ACHN (cell line): ENCODE measurements at regions not wholly inside any gene's neighbourhood (a gene's known extent, or its start where the extent isn't known, plus 50 kb on each side); places are given as distances from the start of the nearest gene placed in this dataset.

Experiments
- DNase-seq: peaks from one replicate; pipeline ENCODE4 v3.0.0-alpha.2; 2015
- in situ Hi-C: cut with HindIII; loops from 2 replicates; pipeline ENCODE4 v1.10.0; 2017; ENCODE audit warnings: low sequenced_read_pairs, low pct_ligation_motif_present, low pct_unique_long_range_greater_than_20kb

DNA sequence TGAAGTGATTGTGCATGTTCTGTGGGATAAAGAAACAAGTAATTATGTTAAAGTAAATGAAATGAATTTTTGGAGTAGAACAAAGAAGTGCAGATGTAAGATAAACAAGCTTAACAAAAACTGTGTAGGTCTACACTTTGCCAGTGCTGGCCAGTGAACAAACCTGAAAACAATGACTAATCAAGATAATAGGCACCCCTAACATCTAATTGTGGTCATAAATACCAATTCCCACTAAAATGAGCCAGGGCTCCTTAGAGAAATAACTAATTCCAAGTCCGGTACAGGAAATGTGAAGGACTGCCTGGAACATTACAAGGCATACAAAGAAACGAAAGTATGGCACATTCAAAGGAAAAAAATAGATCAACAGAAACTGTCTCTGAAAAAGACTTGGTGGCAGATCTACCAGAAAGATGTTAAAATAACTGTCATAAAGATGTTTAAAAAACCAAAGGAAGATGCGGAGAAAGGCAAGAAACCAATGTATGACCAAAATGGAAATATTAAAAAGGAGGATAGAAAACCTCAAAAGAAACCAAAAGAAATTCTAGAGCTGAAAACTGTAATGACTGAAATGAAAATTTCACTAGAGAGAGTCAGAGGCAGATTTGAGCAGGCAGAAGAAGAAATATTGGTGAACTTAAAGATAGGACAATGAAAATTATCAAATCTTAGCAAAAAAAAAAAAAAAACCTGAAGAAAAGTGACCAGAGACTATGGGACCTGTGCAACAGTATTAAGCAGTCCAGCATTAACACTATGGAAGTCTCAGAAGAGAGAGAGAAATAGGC lies 94.7 kb upstream of the SLC66A3 start:
- DNase-seq = no peak
- in situ Hi-C loops = no loop called here

DNA sequence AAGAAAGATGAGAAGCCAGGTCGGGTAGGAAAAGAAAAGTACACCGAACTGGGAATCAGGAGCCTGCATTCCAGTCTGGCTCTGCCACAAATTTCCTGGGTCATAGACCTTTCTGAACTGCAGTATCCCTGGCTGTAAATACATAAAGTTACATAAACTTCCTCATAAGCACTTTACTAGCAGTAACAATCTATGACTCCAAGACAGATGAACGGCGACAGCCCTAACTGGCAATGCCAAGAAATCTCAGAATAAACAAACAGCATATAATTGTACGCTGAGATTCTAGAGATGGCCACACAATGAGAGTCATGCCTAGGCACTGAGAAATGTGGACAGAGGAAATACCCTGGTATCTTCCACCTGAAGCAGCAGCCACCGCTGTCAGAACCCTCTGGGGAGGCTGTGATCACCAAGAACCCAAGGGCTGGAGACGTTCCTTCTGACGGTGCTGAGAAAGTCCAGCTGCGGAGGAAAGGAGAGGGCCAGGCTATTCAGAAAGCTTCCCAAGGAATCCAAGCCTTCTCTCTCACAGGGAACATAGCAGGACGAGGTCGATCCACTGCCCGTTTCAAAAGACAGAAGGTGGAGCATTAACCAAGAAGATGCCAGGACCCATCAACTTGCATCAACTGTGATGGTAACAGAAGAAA lies 89.3 kb upstream of the SLC66A3 start:
- in situ Hi-C loops = no loop called here
- DNase-seq = no peak

DNA sequence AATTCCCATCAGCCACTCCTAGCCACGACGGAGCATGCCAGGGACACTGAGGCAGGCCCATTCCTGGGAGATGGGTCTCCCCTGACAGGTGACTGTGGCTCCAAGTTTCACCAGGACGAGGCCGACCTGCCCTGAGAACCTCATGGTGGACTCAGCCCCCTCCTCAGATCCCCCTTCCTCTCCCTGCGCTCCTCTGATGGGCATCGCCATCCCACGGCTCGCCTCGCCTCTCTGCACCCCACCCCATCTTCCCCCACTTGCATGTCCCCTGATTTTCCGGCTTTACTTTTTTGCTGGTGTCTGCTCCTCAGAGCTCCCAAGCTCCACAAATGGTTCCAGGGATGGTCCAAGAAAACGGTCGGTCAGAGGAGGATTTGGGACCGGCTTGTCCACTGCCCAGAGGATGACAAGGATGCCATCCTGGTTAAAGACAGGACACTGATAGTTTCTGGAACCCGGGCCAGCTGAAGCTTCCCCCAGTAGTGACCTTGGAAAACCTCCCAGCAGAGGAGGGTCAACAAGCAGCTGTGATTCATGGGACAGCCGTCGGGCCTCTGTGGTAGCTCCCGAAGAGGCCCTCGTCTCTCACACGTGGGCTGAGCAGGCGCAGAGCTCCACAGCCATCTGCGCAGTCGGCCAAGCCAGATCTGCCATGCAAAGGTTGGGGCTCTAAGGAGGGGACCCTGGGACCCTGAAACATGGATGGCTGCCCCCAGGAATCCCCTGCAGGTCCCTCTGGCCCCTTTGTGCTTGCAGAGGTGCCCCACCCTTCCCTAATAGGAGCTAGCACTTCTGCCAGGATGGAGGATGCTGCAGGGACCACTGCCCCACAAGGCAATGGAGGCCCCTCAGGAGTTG lies 87.8 kb upstream of the SLC66A3 start:
- in situ Hi-C loops = no loop called here
- DNase-seq = no peak

DNA sequence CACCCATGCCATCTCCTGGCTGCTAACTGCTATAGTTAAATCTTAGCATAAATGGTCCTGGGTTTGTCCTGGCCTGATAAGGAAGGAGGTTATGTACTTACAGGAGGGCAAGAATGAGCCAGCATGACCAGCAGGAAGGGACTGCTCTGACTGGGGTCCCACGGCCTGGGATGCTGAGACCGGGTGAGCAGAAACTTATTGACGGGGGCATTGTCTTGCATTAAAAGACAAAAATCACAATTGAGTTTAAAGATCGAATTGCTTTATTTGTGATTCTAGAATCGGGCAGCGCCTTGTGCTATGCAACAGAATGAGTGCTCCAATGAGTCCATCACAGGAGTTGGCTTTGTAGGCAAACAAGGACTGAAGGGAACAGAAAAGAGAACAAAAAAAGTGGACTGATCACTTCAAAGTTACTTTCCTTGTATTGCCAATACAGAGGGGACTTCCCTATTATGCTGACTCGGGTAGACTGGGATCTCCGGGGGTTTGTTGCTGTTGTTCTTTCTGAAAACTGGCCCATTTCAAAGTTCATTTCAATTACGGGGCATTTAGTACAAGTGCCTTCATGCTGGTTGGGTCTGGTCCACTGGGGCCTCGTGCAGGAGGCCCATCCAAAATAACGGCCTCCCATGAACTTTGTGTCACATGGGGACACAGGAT lies 87.1 kb upstream of the SLC66A3 start:
- DNase-seq = no peak
- in situ Hi-C loops = no loop called here

DNA sequence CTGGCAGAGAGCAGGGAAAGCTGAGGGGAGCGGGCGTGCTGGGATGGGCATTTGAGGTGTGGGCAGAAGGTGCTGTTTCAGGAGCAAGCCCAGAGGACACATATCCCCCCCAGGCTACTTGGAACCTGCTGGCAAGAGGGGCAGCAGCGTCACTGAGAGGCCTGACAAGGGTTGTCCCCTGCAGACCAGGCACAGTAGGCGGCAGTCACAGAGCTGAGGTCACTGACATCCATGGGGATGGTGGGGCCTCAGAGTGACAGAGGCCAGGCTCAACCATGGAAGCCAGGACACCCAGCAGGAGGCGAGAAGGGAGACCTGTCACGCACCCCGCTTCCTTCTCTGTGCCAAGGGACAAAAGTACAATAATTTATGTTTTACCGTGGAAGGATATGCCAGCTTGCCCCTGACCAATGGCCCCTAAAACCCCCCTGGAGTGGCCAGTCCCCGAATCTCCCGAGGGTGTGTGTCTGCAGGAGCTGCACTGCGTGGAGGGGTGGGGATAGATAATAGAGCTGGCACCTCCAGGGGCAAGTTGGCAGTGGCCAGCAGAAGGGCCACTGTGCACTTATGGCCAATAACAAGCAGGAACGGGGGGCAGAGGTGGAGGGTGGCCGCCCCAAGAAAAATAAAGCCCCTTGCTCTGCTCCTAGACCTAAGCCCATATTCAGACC lies 86.3 kb upstream of the SLC66A3 start:
- in situ Hi-C loops = no loop called here

DNA sequence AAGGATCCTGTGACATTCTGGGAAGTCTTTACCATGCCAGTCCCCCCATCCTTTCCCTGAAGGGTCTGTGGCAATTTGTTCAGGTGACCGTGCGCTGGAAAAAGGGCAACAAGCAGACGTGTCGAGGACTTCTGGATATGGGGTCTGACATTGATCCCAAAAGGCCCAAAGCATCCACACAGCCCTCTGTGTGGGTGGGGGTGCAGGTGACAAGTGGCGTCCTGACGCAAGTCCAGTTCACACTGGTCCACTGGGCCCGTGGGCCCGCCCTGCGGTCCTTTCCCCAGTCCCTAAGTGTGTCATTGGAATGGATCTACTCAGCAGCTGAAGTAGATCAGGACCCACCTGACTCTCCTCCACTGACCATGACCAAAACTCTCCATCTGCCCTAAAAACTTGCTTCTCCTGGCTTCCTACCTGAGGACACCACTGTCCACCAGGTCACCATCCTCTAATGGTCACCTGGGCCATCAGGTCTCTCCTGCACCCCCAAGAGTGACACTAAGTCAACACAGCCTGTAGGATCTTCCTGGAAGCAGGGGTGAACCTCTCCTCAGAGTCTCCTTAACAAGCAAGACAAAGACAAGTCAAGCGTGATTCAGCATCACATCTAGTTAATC lies 85.6 kb upstream of the SLC66A3 start:
- in situ Hi-C loops = no loop called here
- no peak for DNase-seq

More for the DNA sequence above, 86.3 kb upstream of the SLC66A3 start:
- no peak for DNase-seq

DNA sequence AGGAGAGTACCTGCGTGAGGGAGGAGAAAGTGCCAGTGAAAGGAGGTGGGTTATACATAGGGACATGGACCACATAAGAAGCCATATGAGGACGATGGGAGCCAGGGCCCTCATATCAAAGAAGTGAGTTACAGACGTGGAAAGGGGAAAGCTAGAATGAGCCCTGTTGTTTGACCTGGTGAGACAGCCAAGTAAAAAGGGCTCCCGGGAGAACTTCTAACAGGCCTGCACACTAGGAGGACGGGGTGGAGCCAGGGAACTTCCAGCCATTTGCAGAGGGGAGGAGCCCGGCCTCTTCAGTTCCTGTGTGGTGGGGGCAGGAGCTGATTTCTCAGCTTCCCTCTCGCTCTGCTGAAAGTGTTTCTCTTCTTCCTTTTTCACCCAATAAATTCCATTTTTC lies 84.1 kb upstream of the SLC66A3 start:
- in situ Hi-C loops = no loop called here

DNA sequence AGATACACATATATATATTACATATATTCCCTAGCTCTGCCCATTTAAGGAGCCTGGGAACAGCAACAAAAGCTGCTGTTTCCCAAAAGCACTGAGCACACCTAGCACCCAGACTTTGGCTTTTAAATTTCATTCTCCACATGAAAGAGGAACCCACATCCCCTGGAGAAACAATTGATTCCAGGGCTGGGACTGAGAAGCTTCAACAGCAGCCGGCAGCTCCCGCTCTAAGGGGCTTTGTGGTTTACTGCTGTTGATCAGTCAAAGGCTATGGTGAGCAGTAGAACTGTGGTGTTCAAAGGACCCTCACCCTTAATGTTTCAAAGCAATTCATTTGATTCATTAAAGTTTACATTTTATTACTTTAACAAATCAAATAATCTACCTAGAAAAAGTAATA lies 83.3 kb upstream of the SLC66A3 start:
- no peak for DNase-seq
- in situ Hi-C loops = no loop called here

More for the DNA sequence above, 84.1 kb upstream of the SLC66A3 start:
- no peak for DNase-seq

DNA sequence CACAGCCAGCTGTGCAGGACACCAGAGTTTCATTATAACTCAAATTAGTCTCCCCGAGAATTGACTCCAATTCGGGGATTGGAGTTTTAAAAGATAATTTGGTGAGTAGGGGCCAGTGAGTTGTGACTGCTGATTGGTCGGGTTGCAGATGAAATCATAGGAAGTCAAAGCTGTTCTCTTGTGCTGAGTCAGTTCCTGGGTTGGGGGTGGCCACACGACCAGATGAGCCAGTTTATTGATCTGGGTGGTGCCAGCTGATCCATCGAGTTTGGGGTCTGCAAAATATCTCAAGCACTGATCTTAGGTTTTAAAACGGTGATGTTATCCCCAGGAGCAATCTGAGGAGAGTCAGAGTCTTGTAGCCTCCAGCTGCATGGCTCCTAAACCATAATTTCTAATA lies 82.7 kb upstream of the SLC66A3 start:
- in situ Hi-C loops = no loop called here

DNA sequence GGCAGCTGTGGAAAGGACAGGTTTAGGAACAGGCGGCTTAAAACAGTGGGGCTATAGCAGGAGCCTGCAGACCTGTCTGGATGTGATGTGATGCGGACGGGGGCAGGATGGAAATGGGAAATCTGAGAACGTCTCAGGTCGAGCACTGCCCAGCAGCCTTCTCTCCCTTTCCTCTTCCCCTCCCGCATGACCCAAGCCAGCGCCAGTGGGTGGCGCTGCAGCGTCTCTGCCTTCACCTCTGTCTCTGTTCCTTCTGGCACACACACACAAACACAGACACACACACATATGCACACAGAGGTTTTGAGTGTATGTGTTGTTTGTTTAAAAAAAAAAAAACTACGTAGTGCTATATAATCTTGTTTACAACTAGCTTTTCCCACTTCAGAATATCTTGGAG lies 82.0 kb upstream of the SLC66A3 start:
- DNase-seq = peak; percentile 52
- in situ Hi-C loops = no loop called here

More for the DNA sequence above, 82.7 kb upstream of the SLC66A3 start:
- no peak for DNase-seq

DNA sequence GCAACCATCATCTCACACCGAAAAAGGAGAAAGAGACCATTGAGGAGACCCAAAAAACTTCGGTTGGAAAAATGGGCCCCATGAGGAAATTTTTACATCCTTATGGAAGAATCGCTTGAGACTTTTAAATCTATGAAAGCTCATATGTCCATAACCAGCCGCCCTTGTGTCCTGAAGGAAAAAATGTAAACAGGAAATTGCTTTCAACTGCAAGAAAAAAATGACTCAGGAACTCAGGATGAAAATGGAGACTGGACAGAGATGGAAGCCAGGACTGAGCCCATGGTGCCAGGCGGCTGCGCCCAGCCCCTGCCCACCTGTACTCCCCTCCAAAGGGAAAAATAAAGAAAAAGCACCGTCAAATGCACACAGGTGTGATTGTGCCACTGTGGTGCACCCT lies 81.5 kb upstream of the SLC66A3 start:
- no peak for DNase-seq
- in situ Hi-C loops = no loop called here

DNA sequence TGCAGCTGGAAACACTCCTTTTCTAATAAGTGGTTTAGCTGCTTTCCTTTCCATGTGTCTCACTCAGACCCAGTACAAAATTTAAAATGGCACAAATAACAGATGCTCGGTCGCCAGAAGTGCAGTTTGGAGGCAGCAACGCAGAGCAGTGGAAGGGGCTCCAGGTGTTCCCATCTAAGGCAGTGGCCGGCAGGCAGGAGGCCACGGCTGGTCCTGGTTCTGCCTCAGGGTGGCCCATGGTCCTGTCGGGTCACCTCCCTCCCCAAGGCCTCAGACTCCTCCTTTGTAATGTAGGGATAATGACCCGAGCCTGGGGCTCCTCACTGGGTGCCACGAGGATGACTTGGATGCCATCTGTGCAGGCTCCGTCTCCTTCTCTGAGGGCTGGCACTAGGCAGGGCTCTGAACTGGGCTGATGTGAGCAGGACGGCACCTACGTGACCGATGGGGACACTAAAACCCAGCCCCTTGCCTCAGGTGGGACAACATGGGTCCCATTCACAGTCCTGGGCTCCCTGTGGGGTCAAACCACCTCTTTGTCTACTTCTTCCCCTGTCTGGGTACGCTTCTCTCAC lies 80.9 kb upstream of the SLC66A3 start:
- DNase-seq = no peak
- in situ Hi-C loops = no loop called here

DNA sequence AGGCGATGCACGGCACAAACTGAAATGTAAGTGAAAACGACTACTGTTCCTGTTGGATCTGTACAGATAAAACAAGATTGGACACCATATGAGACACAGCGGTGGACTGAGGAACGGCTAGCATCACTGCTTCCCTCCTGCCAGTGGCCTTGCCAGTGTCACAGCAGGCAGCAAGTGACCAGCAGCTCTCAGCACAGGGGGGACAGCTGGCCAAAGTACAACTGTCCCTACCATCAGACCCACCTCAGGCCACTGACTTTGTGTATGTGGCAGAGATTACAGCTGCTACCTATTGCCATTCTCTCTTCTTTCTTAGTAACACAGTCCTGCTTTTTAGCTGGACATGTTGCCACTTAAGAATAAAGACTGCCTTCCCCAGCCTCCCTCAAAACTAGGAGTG lies 80.0 kb upstream of the SLC66A3 start:
- no peak for DNase-seq
- in situ Hi-C loops = no loop called here

DNA sequence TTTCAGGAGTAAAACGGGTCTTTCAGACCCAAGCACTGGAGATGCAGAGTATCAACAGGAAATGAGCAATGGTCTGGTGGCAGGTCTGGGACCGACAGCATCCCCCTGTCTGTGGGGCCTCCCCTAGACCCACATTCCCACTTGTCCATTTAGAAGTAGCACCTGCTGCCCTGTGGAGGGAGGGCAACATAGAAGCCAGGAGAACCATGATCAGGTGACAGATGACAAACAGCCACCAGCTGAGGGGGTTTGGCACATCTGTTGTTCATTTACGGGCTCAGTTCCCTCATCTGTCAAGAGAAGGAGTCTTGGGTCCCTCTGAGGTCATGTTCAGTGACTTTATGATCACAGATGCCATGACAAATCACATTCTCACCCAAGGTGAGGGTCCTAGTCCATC lies 77.9 kb upstream of the SLC66A3 start:
- DNase-seq = no peak
- in situ Hi-C loops = no loop called here

DNA sequence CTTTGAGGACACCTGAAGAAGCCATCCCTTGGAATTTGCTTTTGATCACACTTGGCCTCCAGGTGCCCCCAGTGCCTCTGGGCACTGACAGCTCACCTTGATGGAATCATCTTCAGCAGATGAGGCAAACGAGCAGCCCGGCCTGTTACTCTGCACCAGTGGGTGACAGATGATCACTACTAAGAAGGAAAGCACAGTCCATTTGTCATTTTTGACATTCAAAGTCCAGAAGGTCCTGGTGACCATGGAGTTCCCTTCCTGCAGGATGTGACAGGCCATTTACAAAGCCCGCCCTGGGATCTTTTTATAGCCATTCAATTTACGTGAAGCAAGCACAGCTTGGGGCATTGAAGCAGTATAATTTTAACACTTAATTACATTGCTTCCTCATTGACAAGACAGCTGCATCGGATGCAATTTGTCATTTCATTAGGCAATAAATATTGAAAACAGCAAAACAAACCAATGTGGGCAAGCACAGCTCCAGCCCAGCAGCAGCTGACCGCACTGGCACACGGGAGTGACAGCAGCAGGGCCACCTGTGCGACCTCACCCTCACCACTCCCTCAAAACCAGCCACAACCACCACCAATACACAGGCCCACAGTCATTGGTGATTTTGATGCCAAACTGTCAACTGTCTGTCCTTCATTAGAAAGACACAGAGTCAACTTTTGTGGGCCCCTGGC lies 76.0 kb upstream of the SLC66A3 start:
- in situ Hi-C loops = no loop called here
- no peak for DNase-seq

DNA sequence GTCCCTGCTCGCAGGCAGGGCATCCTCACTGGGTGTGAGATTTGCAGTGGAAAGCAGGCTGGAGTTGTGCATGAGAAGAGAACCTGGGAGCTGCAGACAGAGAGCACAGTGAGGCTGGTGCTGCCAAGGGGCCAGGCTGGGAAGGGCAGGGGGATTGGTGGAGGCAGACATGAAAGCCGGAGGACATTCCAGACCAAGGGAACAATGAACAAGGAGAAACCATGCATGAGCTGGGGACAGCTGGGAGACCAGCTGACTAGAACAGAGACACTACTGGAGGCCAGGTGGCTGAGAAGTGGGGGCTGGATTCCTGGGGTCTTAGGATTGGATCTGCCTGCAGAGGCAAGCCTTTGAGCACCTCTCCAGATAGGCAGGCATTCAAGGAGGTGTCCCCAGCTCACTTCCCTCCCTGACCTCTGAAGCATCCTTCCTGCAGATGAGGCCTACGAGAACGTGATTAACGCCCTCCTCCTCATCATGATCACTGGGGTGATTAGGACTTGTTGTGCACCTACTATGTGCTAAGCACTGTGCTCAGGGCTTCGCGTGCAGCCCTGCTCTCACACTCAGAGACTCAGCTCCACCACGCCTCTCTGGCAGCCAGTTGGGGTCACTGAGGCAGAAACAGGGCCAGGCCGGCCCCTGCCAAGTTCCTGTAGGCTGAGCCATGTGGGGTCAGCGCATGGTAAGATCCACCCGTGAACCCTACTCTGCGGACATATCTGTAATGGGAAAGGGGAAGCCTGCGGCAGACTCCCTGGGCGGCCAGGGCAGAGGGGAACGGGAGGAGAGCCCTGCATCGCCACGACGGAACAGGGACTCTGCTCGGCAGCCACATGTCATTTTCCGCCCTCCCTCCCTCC lies 74.8 kb upstream of the SLC66A3 start:
- no peak for DNase-seq
- in situ Hi-C loops = no loop called here
